ENCODE measurements at regions not wholly inside any gene's neighbourhood (a gene's known extent, or its start where the extent isn't known, plus 50 kb on each side); places are given as distances from the start of the nearest gene placed in this dataset.

GRCh38 chr17:11028349-11028748 is 190.5 kb upstream of the PIRT start:
- no peak overlapping the region for H2AFZ ChIP-seq (ENCODE audit: control insufficient read depth, low read depth, low read length)
- no peaks in the 10 kb centered on the region for H3K27me3 ChIP-seq (replicated peaks in 1 of 2; ENCODE audit: control insufficient read depth in 2 of 2, insufficient read depth in 2 of 2, low read length in 1 of 2)
- intact Hi-C loops (cut with micrococcal nuclease; ENCODE audit: unreplicated experiment), result no loop called here
- no peaks in the 10 kb centered on the region for H3K36me3 ChIP-seq (ENCODE audit: control insufficient read depth in 2 of 2, insufficient read depth in 2 of 2, low read length in 1 of 2)
- ChIA-PET POLR2A (no interaction called here), CTCF (no interaction called here), SMC1A (ENCODE audit: uncharacterized antibody, unreplicated experiment) (no interaction called here), RAD21 (ENCODE audit: unreplicated experiment) (no interaction called here)
- no peak overlapping the region for H3K4me3 ChIP-seq
- ATAC-seq, result no peak
- H3K79me2 ChIP-seq (ENCODE audit: control insufficient read depth, insufficient read depth, low read length), result no peaks in the 10 kb centered on the region
- in situ Hi-C loops (cut with MboI), result no loop called here
- no peak overlapping the region for H3K27ac ChIP-seq (ENCODE audit: control insufficient read depth, insufficient read depth)
- no TSS peak for BruUV-seq (replicated peaks)
- no peak overlapping the region for H3K4me2 ChIP-seq (ENCODE audit: control insufficient read depth, insufficient read depth)
- no peak for TF ChIP-seq NR2F1 (conservative IDR thresholded peaks at IDR 0.05)
- no peak for TF ChIP-seq SIX5 (IDR thresholded peaks at IDR 0.05; ENCODE audit: low read depth, low read length, severe bottlenecking)
- no peak for TF ChIP-seq NRF1 (conservative IDR thresholded peaks at IDR 0.05; ENCODE audit: low read depth, low read length)
- TF ChIP-seq ESRRA (IDR thresholded peaks at IDR 0.05; ENCODE audit: low read length), result no peak
- TF ChIP-seq YBX1 (IDR thresholded peaks at IDR 0.05), result no peak
- TF ChIP-seq LARP7 (IDR thresholded peaks at IDR 0.05), result no peak
- no peak for TF ChIP-seq CEBPZ (IDR thresholded peaks at IDR 0.05; ENCODE audit: low read depth, low read length)
- TF ChIP-seq JUND (IDR thresholded peaks at IDR 0.05; ENCODE audit: low read depth, low read length), result no peak
- TF ChIP-seq E2F4 (IDR thresholded peaks at IDR 0.05; ENCODE audit: low read depth, low read length), result no peak
- no peak for TF ChIP-seq ATF3 (IDR thresholded peaks at IDR 0.05; ENCODE audit: borderline replicate concordance, extremely low read depth, low read depth, low read length)
- no peak for TF ChIP-seq NBN (IDR thresholded peaks at IDR 0.05)
- no peak for TF ChIP-seq MLLT1 (IDR thresholded peaks at IDR 0.05)
- TF ChIP-seq EP300 (IDR thresholded peaks at IDR 0.05; ENCODE audit: borderline replicate concordance in 1 of 2, control insufficient read depth in 1 of 2, low read depth in 2 of 2, low read length in 2 of 2), result no peak
- no peak for TF ChIP-seq SRF (IDR thresholded peaks at IDR 0.05; ENCODE audit: low read depth in 2 of 2, low read length in 2 of 2)
- TF ChIP-seq HCFC1 (IDR thresholded peaks at IDR 0.05; ENCODE audit: low read length), result no peak
- no peak for TF ChIP-seq BCL3 (IDR thresholded peaks at IDR 0.05; ENCODE audit: borderline replicate concordance, insufficient read depth, low read depth, low read length, poor library complexity, severe bottlenecking)
- TF ChIP-seq BMI1 (IDR thresholded peaks at IDR 0.05; ENCODE audit: borderline replicate concordance), result no peak
- 36% methylated on average over 3 of the region's 3 CpGs for WGBS (ENCODE audit: insufficient coverage, insufficient replicate concordance, low lambda C conversion rate, missing lambda C conversion rate)
- no peaks in the 10 kb centered on the region for H4K20me1 ChIP-seq (ENCODE audit: control insufficient read depth, insufficient read depth)
- FAIRE-seq, result no peak
- no peaks in the 10 kb centered on the region; the same call in 2 of the 3 replicates for H3K9me3 ChIP-seq (replicated peaks; ENCODE audit: control insufficient read depth, insufficient read depth, low read length)
- no peak for DNase-seq (ENCODE audit: low read depth, low spot score)
- no peak overlapping the region for H3K9ac ChIP-seq (ENCODE audit: control insufficient read depth, insufficient read depth, low read length)
- H3K4me1 ChIP-seq (ENCODE audit: control insufficient read depth, insufficient read depth, low read length), result no peaks in the 10 kb centered on the region
